Neural progenitor cell (in vitro differentiated cells): ENCODE measurements at regions not wholly inside any gene's neighbourhood (a gene's known extent, or its start where the extent isn't known, plus 50 kb on each side); places are given as distances from the start of the nearest gene placed in this dataset.

ENCODE experiments used
- DNase-seq: peaks from one replicate; pipeline ENCODE4 v3.0.0-alpha.2; 2016; ENCODE audit warnings: low spot score
- H2AFZ ChIP-seq: fragments of 200-600 bp; sonication (generic); replicated peaks from 2 replicates; pipeline ENCODE4 v1.6.1; 2016; ENCODE audit warnings: antibody characterized with exemption
- H3F3A ChIP-seq: fragments of 200-600 bp; sonication (generic); 2 replicates; pipeline ENCODE4 v1.6.1; 2016; ENCODE audit warnings: antibody characterized with exemption, low read depth
- H3K27ac ChIP-seq: fragments of 200-600 bp; sonication (generic); 2 replicates; pipeline ENCODE4 v1.5.1; 2016; ENCODE audit warnings: mild to moderate bottlenecking
- H3K27me3 ChIP-seq: fragments of 200-600 bp; sonication (generic); 2 replicates; pipeline ENCODE4 v1.6.1; 2016; ENCODE audit warnings: mild to moderate bottlenecking, moderate library complexity
- H3K36me3 ChIP-seq: fragments of 200-600 bp; sonication (generic); 2 replicates; pipeline ENCODE4 v1.5.1; 2016
- H3K4me1 ChIP-seq: fragments of 200-600 bp; sonication (generic); 2 replicates; pipeline ENCODE4 v1.6.1; 2016; ENCODE audit warnings: mixed run types
- H3K4me2 ChIP-seq: fragments of 200-600 bp; sonication (generic); 2 replicates; pipeline ENCODE4 v1.6.1; 2016
- H3K4me3 ChIP-seq: fragments of 200-600 bp; sonication (generic); 2 replicates; pipeline ENCODE4 v1.5.1; 2016
- H3K79me2 ChIP-seq: fragments of 200-600 bp; sonication (generic); 2 replicates; pipeline ENCODE4 v1.6.1; 2016; ENCODE audit warnings: low read depth
- H3K9ac ChIP-seq: fragments of 200-600 bp; sonication (generic); 2 replicates; pipeline ENCODE4 v1.6.1; 2016
- H3K9me3 ChIP-seq: fragments of 200-600 bp; sonication (generic); 2 replicates; pipeline ENCODE4 v1.5.1; 2016; ENCODE audit warnings: low read depth
- H4K20me1 ChIP-seq: fragments of 200-600 bp; sonication (generic); 2 replicates; pipeline ENCODE4 v1.6.1; 2016; ENCODE audit warnings: low read depth
- H3K27ac Mint-ChIP-seq: 3 replicates; pipeline ENCODE4 v1.8.0; 2021; ENCODE audit warnings: mixed read lengths
- H3K27me3 Mint-ChIP-seq: 2 replicates; pipeline ENCODE4 v1.8.0; 2022; ENCODE audit warnings: low read depth, mild to moderate bottlenecking, inconsistent platforms, moderate library complexity, mixed read lengths; ENCODE audit not compliant: insufficient read depth
- H3K36me3 Mint-ChIP-seq: 3 replicates; pipeline ENCODE4 v1.8.0; 2021; ENCODE audit warnings: mixed read lengths
- H3K4me1 Mint-ChIP-seq: 3 replicates; pipeline ENCODE4 v1.8.0; 2021; ENCODE audit warnings: mixed read lengths
- H3K4me3 Mint-ChIP-seq: 3 replicates; pipeline ENCODE4 v1.8.0; 2021; ENCODE audit warnings: mild to moderate bottlenecking, moderate library complexity, mixed read lengths
- H3K9me3 Mint-ChIP-seq: 3 replicates; pipeline ENCODE4 v1.8.0; 2020; ENCODE audit warnings: mixed read lengths
- EZH2 ChIP-seq: fragments of 200-600 bp; sonication (generic); IDR thresholded peaks from 2 replicates; pipeline ENCODE4 v1.6.1; 2017; ENCODE audit warnings: antibody characterized with exemption, mild to moderate bottlenecking, moderate library complexity
- EZH2phosphoT487 ChIP-seq: fragments of 200-600 bp; sonication (generic); IDR thresholded peaks from 2 replicates; pipeline ENCODE4 v1.6.1; 2017; ENCODE audit warnings: antibody characterized with exemption
- TF ChIP-seq, protein P1 (sequence below): fragments of 200-600 bp; sonication (generic); IDR thresholded peaks from 2 replicates; pipeline ENCODE4 v1.5.1; 2017; ENCODE audit warnings: antibody characterized with exemption, mild to moderate bottlenecking

GRCh38 chr3:1969281-1969680 lies 129.4 kb upstream of the CNTN4 start:
- H2AFZ ChIP-seq, result no peak overlapping the region
- H3K27ac Mint-ChIP-seq, result no peak overlapping the region
- TF ChIP-seq, protein P1, sequence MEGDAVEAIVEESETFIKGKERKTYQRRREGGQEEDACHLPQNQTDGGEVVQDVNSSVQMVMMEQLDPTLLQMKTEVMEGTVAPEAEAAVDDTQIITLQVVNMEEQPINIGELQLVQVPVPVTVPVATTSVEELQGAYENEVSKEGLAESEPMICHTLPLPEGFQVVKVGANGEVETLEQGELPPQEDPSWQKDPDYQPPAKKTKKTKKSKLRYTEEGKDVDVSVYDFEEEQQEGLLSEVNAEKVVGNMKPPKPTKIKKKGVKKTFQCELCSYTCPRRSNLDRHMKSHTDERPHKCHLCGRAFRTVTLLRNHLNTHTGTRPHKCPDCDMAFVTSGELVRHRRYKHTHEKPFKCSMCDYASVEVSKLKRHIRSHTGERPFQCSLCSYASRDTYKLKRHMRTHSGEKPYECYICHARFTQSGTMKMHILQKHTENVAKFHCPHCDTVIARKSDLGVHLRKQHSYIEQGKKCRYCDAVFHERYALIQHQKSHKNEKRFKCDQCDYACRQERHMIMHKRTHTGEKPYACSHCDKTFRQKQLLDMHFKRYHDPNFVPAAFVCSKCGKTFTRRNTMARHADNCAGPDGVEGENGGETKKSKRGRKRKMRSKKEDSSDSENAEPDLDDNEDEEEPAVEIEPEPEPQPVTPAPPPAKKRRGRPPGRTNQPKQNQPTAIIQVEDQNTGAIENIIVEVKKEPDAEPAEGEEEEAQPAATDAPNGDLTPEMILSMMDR, result no peak
- no peak for TF ChIP-seq EZH2phosphoT487
- TF ChIP-seq EZH2, result no peak

GRCh38 chr3:1971780-1972179 lies 126.9 kb upstream of the CNTN4 start:
- H3K9ac ChIP-seq, result no peak overlapping the region
- H3K4me1 ChIP-seq, result no peaks in the 10 kb centered on the region
- Mint-ChIP-seq H3K27me3 (no peaks in the 10 kb centered on the region), H3K36me3 (no peaks in the 10 kb centered on the region), H3K4me3 (no peak overlapping the region), H3K9me3 (no peaks in the 10 kb centered on the region), H3K27ac (no peak overlapping the region), H3K4me1 (no peaks in the 10 kb centered on the region)
- no peaks in the 10 kb centered on the region for H3K79me2 ChIP-seq
- DNase-seq, result no peak
- H3K27me3 ChIP-seq, result no peaks in the 10 kb centered on the region
- TF ChIP-seq, protein P1, result no peak
- TF ChIP-seq EZH2, result no peak
- TF ChIP-seq EZH2phosphoT487, result no peak
- H3K4me3 ChIP-seq, result no peak overlapping the region
- no peak overlapping the region for H2AFZ ChIP-seq
- H3K27ac ChIP-seq, result no peak overlapping the region
- H3K9me3 ChIP-seq, result no peaks in the 10 kb centered on the region
- H3K4me2 ChIP-seq, result no peak overlapping the region
- H4K20me1 ChIP-seq, result no peaks in the 10 kb centered on the region
- H3K36me3 ChIP-seq, result no peaks in the 10 kb centered on the region
- no peaks in the 10 kb centered on the region for H3F3A ChIP-seq

More at GRCh38 chr3:1969281-1969680, 129.4 kb upstream of the CNTN4 start:
- Histone ChIP-seq H3F3A (no peaks in the 10 kb centered on the region), H3K27me3 (no peaks in the 10 kb centered on the region), H3K27ac (no peak overlapping the region), H3K4me2 (no peak overlapping the region), H4K20me1 (no peaks in the 10 kb centered on the region), H3K36me3 (no peaks in the 10 kb centered on the region), H3K4me1 (no peaks in the 10 kb centered on the region), H3K9me3 (no peaks in the 10 kb centered on the region), H3K79me2 (no peaks in the 10 kb centered on the region), H3K4me3 (no peak overlapping the region), H3K9ac (no peak overlapping the region)
- Mint-ChIP-seq H3K4me1 (no peaks in the 10 kb centered on the region), H3K4me3 (no peak overlapping the region), H3K27me3 (no peaks in the 10 kb centered on the region), H3K9me3 (no peaks in the 10 kb centered on the region), H3K36me3 (no peaks in the 10 kb centered on the region)
- no peak for DNase-seq

- H3K27me3 ChIP-seq, result no peaks in the 10 kb centered on the region
- H3K4me3 ChIP-seq, result no peak overlapping the region
- Mint-ChIP-seq H3K9me3 (no peaks in the 10 kb centered on the region), H3K4me1 (no peaks in the 10 kb centered on the region), H3K27ac (no peak overlapping the region), H3K36me3 (no peaks in the 10 kb centered on the region), H3K4me3 (no peak overlapping the region), H3K27me3 (peaks cover 2% of the 10 kb centered on the region)
- no peak overlapping the region for H2AFZ ChIP-seq
- no peaks in the 10 kb centered on the region for H3K79me2 ChIP-seq
- no peak overlapping the region for H3K4me2 ChIP-seq
- no peaks in the 10 kb centered on the region for H3K36me3 ChIP-seq
- no peak overlapping the region for H3K27ac ChIP-seq
- no peak for TF ChIP-seq EZH2phosphoT487
- TF ChIP-seq, protein P1, result no peak
- no peak for TF ChIP-seq EZH2
- DNase-seq, result no peak
- H3K9me3 ChIP-seq, result no peaks in the 10 kb centered on the region
- no peaks in the 10 kb centered on the region for H4K20me1 ChIP-seq
- no peak overlapping the region for H3K9ac ChIP-seq
- H3F3A ChIP-seq, result no peaks in the 10 kb centered on the region
- no peaks in the 10 kb centered on the region for H3K4me1 ChIP-seq
Measured at GRCh38 chr3:1979961-1980615, 118.6 kb upstream of the CNTN4 start.
